HG03439 (cell line): ENCODE measurements at regions not wholly inside any gene's neighbourhood (a gene's known extent, or its start where the extent isn't known, plus 50 kb on each side); places are given as distances from the start of the nearest gene placed in this dataset.
A peak's percentile ranks its signal among the peaks of the same experiment; 100 is the strongest.

Experiments used
- ATAC-seq: cut with Tn5 transposase; IDR thresholded peaks from one replicate; pipeline ENCODE4 v1.9.1; 2021; ENCODE audit warnings: mild to moderate bottlenecking, moderate library complexity; ENCODE audit not compliant: unreplicated experiment

GRCh38 chr5:61735531-61735930, 403.5 kb downstream of the ZSWIM6 start:
- no peak for ATAC-seq

DNA sequence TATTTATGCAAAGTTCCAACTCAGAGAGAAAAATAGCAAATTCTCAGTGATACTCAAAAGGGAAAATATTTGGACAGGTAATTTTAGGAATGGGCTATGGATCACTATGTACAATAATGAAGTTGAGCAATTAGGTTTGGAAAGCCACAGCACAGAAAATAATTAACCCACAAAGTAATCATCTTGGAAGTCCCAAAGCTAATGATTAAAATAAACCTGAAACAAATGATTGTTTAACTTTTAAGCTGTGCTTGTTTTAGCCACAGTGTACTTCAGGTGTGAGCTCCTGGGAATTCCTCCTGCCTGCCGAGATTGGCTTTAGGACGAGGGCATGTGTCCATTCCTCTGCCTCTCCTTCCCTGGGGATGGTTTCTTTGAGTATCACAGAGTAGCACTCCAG, 403.9 kb downstream of the ZSWIM6 start:
- no peak for ATAC-seq

GRCh38 chr5:61737301-61737963, 405.4 kb downstream of the ZSWIM6 start:
- no peak for ATAC-seq

GRCh38 chr5:61737964-61738340, 405.9 kb downstream of the ZSWIM6 start:
- ATAC-seq, result no peak

GRCh38 chr5:61738446-61738845, 406.4 kb downstream of the ZSWIM6 start:
- ATAC-seq, result no peak

GRCh38 chr5:61744690-61745619, 412.9 kb downstream of the ZSWIM6 start:
- ATAC-seq, result no peak

DNA sequence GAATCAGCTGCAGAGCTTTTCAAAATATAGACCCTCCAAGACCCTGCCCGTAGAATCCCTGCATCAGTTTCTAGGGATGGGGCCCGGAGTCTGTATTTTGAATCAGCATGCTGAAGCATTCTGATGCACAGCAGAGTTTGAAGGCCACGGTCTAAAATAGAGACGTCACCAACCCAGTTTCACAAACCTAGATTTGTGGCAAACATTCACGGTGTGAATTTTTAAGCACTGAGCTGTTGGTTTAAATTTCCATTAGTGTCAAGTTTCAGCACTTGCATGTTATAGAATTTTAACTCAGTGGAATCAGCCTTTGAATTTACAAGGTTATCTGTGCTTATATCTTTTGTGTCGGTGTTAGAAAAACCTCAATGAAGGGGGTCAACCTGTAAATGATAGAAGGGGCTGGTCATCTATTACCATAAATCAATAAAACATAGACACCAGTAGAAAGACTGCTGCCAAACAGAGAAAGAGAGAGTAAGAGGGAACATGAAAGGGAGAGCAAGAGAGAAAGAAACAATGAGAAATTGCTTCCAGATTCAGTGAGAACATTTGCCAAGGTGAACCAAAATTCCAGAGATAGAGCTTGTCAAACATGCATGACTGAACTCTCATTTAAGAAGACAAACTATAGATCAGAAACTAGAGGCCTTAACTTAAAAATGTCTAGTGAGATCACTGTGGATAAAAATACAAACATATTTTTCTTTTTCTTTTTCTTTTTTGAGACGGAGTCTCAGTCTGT, 414.9 kb downstream of the ZSWIM6 start:
- ATAC-seq, result no peak

- ATAC-seq, result no peak
Observed at GRCh38 chr5:61748121-61748520, 416.1 kb downstream of the ZSWIM6 start.

- ATAC-seq, result no peak
Observed at GRCh38 chr5:61748651-61749050, 416.6 kb downstream of the ZSWIM6 start.

DNA sequence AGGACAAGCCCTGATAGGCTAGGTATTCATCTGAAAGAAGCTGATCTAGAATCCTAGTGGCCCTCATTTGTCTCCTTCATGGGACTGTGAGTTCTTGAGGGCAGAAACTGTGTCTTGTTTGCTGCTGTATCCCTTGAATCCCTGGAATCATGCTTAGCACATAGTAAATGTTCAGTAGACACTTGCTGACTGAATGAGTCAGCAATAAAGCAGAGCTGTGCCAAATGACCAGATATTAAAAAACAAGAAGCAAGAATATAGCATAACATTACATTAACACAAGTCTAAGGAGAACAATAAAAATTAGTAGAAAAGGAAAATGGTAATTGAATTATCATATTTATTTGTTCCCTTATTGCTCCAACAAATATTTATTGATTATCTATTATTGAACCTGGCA, 420.5 kb downstream of the ZSWIM6 start:
- ATAC-seq, result no peak

- ATAC-seq, result no peak
Observed at GRCh38 chr5:61754792-61755191, 422.7 kb downstream of the ZSWIM6 start.

DNA sequence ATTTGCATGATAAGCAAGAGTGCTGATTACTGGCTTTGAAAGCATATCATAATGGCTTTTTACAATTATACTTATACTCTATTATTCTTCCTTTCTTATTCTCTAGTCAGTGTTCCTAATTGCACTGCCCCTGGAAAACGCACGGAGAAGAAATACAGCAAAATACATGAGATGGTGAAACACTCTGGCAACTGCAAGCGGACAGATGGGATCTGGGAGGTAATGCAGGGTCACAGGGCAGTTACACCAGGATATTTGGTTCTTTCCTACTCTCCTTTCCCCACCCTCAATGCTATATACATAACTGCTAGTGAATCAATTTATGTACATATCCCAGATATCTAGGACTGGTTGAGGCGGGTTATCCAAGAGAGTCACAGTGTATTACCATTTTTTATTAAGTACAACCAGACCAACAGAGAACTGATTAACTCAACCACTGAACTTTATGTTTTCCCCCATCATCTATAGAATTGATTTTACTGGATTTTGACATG, 423.7 kb downstream of the ZSWIM6 start:
- ATAC-seq, result no peak

DNA sequence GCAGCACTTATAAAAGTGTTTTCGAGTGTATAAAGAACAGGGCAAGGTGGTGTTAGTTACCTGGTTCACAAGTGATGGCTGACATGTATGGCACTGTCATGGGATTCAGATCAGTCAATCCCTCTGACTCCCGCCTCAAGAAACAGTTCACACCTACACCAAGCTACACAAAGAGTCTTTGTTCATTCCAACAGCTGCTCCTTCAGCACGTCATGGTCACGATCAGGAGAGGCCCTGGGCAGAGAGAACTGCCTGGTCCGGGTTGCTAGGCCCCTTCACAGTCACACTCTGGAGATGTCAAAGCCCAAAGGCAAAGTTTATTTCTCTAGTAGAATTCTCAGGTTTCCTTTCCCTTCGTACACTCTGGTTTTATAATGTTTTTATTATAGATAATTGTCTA, 426.7 kb downstream of the ZSWIM6 start:
- no peak for ATAC-seq

GRCh38 chr5:61765471-61765870, 433.4 kb downstream of the ZSWIM6 start:
- no peak for ATAC-seq

GRCh38 chr5:61766141-61766540, 434.1 kb downstream of the ZSWIM6 start:
- no peak for ATAC-seq

GRCh38 chr5:61767231-61768080, 435.4 kb downstream of the ZSWIM6 start:
- ATAC-seq, result no peak

- ATAC-seq, result peak; percentile 98
Observed at GRCh38 chr5:61768692-61769281, 436.7 kb downstream of the ZSWIM6 start.

- no peak for ATAC-seq
Observed at GRCh38 chr5:61771062-61771461, 439.0 kb downstream of the ZSWIM6 start.

DNA sequence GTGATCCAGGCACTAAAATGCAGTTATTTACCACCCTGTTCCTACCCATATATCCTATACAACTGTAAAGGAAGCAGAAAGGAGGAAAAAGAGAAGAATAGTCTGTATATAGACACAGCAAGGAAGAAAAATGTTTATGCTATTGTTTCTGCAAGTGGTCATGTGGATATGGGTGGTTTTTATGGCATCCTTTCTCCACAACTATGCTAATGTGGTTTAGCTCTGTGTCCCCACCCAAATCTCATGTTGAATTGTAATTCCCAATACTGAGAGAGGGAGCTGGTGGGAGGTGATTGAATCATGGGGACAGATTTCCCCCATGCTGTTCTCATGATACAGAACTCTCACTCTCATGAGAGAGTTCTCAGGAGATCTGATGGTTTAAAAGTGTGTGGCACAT, 439.8 kb downstream of the ZSWIM6 start:
- ATAC-seq, result no peak

DNA sequence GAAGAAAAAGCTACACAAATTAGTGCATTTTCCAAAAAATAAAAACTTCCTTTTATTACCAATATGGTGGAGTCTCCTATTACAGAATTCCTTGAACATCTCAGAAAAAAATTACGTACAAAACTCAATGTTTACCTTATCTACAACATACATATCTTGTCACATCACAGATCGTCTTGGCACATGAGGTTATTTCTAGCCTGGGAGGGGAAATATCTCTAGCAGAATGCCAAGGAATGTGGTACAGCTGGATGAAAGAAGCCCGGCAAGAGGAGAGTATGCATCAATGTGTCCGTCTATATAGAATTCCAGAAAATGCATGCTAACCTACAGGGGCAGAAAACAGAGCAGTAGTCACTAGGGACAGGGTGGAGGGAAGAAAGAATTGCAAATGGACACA, 443.8 kb downstream of the ZSWIM6 start:
- ATAC-seq, result no peak
